GM18873 (cell line): ENCODE measurements at regions not wholly inside any gene's neighbourhood (a gene's known extent, or its start where the extent isn't known, plus 50 kb on each side); places are given as distances from the start of the nearest gene placed in this dataset.
"Not testable (repeated sequence)": the region's sequence is repeated elsewhere in the genome, so short reads cannot be mapped to it uniquely, and the experiment has no call there.

ENCODE experiments used
- ATAC-seq: cut with Tn5 transposase; IDR thresholded peaks from one replicate; pipeline ENCODE4 v1.9.1; 2021; ENCODE audit warnings: mild to moderate bottlenecking, moderate library complexity, moderate number of reproducible peaks; ENCODE audit not compliant: unreplicated experiment, low FRiP score

DNA sequence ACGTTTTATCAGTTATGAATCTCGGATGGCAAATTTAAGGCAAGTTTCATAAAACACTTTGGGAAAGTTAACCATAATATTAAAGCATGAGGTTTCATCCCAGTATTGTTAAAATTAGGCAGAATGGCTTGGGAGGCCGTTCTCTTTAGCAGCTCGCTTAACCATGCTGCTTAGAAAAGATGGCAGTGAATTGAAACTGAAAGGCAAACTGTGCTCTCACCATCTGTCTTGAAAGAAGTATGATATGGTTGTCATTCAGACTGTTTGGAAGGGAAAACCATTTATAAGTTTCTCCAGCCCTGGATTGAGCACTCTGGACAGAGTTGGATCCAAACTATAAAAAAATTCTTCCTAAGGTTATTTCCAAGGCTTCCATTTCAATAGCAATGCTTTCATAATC lies 332.3 kb upstream of the SUCLG2 start:
- ATAC-seq: no peak

DNA sequence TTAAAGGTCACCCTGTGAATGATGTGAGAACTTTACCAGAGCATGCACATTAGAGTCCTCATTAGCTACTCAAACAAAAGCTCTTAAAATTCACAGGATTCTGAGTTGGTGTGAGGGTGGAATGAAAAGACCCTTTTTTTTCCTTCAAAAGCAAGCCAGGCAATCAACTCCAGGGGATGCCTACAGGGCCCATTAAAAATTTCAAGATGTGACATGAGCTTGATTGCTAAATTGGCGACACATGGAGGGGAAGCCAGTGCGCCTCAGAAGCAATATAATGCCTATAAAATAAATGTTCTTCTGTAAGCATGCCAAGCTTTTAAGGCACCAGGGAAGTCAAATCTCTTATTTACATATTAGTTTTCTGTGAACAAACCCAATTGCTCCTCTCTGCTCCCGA lies 328.8 kb upstream of the SUCLG2 start:
- ATAC-seq: no peak

- no peak for ATAC-seq
These were observed 326.7 kb upstream of the SUCLG2 start for GRCh38 chr3:67981077-67981476.

DNA sequence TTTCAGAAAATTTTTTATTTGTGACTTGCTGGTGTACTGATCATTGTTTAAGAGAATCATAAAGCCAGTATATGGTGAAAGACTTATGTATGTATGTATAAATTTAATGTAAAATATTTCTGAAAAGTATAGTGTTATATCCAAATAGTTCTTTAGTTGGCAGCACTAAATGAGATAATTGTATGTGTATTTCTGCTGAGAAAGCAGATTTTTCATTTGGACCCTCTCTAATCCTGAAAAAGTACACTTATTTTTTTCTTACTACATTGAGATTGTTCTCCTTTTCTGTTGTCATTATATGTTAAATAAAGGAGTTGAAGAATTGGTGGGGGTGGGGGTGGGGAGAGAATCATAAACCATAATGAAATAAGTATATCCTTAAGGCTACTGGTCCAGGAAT lies 324.9 kb upstream of the SUCLG2 start:
- no peak for ATAC-seq

DNA sequence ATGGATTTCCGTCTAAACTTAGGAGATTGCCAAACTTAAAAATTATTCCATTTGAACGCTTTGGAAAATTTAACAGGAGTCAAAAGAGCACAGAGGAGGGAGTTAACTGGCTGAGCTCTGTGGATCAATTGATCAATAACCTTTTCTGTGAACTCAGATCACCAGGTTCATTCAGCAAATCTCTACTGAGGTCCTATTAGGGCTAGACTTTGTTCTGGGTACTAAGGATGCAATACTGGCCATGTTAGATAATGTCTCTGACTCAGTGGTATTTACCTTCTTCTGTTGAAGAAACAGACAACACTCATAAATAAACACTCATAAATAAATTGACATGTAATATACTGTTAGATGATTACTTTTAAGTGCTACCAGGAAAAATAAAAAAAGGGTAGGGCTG lies 323.4 kb upstream of the SUCLG2 start:
- no peak for ATAC-seq

DNA sequence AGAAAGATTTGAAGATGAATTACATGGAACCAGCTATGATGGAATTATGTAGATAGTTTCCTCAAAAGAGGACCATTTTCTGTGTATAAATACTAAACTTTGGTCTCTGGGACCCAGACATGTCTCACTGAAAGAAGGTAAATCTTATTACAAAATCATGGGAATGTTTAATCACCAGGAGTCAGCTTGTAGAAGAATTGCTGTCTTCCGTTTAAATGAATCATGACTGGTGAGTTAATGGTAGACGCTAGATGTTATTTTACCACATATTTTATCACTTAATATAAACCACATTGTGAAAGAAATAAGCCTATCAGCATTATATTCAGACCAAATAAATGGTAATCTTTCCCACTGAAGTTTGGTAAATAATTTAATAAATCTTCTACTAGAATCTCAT lies 322.3 kb upstream of the SUCLG2 start:
- no peak for ATAC-seq

DNA sequence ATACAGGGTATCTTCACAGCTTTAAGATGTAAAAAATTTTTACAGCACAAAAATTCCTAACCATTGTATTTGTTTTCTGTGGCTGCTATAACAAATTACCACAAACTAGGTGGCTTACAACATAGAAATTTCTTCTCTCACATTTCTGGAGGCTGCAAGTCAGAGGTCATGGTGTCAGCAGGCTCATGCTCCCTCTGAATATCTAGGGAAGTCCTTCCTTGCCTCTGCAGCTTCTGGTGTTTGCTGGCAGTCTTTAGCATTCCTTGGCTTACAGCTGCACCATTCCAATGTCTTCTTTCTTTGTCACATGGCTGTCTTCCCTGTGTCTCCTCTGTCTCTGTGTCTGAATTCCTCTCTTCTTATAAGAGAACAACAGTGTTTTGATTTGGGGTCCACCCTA lies 310.2 kb upstream of the SUCLG2 start:
- ATAC-seq: no peak

GRCh38 chr3:67957268-67957667 lies 302.9 kb upstream of the SUCLG2 start:
- no peak for ATAC-seq

DNA sequence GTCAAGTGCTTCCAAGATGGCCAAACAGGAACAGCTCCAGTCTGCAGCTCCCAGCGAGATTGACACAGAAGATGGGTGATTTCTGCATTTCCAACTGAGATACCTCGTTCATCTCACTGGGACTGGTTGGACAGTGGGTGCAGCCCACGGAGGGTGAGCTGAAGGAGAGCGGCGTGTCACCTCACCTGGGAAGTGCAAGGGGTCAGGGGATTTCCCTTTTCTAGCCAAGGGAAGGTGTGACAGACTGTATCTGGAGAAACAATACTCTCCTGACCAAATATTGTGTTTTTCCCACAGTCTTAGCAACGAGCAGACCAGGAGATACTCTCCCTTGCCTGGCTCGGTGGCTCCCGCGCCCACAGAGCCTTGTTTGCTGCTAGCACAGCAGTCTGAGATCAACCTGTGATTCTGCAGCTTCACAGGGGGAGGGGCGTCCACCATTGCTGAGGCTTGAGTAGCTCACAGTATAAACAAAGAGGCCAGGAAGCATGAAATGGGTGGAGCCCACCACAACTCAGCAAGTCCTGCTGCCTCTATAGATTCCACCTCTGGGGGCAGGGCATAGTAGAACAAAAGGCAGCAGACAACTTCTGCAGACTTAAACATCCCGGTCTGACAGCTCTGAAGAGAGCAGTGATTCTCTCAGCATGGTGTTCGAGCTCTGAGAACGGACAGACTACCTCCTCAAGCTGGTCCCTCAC lies 293.5 kb upstream of the SUCLG2 start:
- ATAC-seq: no peak

GRCh38 chr3:67946436-67946835 lies 292.0 kb upstream of the SUCLG2 start:
- ATAC-seq: no peak

- no peak for ATAC-seq
These were observed 289.1 kb upstream of the SUCLG2 start for GRCh38 chr3:67943546-67943945.

- no peak for ATAC-seq
These were observed 287.1 kb upstream of the SUCLG2 start for GRCh38 chr3:67941433-67942030.

GRCh38 chr3:67940210-67940952 lies 286.0 kb upstream of the SUCLG2 start:
- ATAC-seq: no peak

- no peak for ATAC-seq
These were observed 283.2 kb upstream of the SUCLG2 start for GRCh38 chr3:67937498-67938118.

DNA sequence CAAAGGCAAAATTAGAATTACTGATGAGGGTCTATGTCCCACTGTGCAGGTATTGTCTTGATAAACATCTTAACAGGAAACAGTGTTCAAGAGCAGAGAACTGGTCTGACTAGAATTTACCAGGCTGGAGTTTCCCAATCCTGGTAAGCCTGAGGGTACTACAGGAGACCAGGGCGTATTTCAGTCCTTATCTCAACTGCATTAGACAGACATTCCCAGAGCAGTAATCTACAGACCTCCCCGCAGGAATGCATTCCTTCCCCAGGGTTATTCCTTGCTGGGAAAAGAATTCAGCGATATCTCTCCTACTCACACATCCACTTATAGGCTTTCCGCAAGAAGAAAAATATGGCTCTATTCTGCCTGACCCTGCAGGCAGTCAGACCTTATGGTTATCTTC lies 276.0 kb upstream of the SUCLG2 start:
- ATAC-seq: not testable (repeated sequence)

DNA sequence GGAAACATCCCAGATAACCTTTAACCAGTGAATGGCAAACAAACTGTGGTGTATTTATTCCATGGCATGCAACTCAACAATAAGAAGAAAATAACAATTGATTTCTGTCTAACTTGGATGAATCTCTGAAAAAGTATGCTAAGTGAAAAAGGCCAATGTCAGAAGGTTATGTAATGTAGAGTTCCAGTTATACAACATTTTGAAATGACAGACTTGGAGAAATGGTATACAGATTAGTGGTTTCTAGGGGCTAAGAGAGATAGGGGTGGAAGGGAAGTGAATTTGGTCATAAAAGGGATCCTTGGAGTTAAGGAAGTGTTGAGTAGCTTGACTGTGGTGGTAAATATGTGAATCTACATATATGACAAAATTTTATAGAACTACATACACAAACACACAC lies 269.4 kb upstream of the SUCLG2 start:
- ATAC-seq: no peak

DNA sequence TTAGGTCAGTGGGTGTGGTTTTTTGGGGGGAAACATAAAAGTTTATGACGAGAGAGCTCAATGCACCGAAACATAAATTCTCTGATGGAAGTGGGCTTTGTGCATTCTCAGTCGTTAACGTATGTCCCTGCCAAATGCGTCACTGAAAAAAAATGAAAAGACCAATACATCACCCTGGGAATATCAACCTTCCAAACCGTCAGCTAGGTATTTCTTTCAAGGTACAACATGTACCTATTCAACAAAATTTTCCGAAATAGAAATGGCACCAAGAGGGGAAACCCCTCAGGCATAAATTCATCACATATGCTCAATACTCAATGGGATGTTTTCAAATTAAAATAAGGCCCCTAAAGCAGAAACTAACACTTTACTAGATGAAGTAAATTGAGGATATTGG lies 266.6 kb upstream of the SUCLG2 start:
- ATAC-seq: no peak

- ATAC-seq: no peak
These were observed 265.9 kb upstream of the SUCLG2 start for GRCh38 chr3:67920311-67920710.

- no peak for ATAC-seq
These were observed 261.9 kb upstream of the SUCLG2 start for GRCh38 chr3:67916353-67916752.

DNA sequence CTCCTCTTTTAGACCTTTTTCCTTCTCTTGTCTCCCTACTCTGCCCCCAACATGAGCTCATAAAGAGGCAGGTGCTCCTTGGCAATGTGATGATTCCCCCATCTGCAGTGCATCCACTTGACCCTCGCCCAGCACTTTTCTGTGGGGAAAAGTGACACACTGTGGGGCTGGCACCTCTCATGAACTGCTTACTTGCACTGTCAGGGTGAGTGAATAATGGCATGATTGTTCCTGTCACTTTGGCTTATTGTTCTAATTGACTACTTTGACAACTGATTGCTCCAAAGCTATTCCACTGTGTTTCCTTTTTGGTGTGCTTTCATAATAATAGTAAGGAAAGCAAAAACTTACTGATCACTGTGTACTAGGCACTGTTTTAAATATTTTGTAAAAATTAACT lies 253.3 kb upstream of the SUCLG2 start:
- ATAC-seq: no peak

GRCh38 chr3:67906261-67906660 lies 251.8 kb upstream of the SUCLG2 start:
- no peak for ATAC-seq
